ENCODE measurements at regions not wholly inside any gene's neighbourhood (a gene's known extent, or its start where the extent isn't known, plus 50 kb on each side); places are given as distances from the start of the nearest gene placed in this dataset.

GRCh38 chr2:51108794-51109193 is 76.9 kb upstream of the NRXN1 start:
- no peak for DNase-seq

- no peak for DNase-seq
Observed at GRCh38 chr2:51107841-51108240, 75.9 kb upstream of the NRXN1 start.

GRCh38 chr2:51105811-51106210 is 73.9 kb upstream of the NRXN1 start:
- DNase-seq: no peak

- DNase-seq: no peak
Observed at GRCh38 chr2:51103205-51103604, 71.3 kb upstream of the NRXN1 start.

GRCh38 chr2:51093016-51093415 is 61.1 kb upstream of the NRXN1 start:
- DNase-seq: no peak

GRCh38 chr2:51085420-51086068 is 53.6 kb upstream of the NRXN1 start:
- DNase-seq: no peak

- DNase-seq: no peak
Observed at GRCh38 chr2:51084750-51085149, 52.8 kb upstream of the NRXN1 start.

All from RPMI8226 (cell line).